GM19467 (cell line): ENCODE measurements at regions not wholly inside any gene's neighbourhood (a gene's known extent, or its start where the extent isn't known, plus 50 kb on each side); places are given as distances from the start of the nearest gene placed in this dataset.
"Not testable (repeated sequence)": the region's sequence is repeated elsewhere in the genome, so short reads cannot be mapped to it uniquely, and the experiment has no call there.

Experiments used
- ATAC-seq: cut with Tn5 transposase; IDR thresholded peaks from one replicate; pipeline ENCODE4 v1.9.1; 2021; ENCODE audit warnings: mild to moderate bottlenecking, moderate library complexity; ENCODE audit not compliant: unreplicated experiment

GRCh38 chr9:11686733-11687132 is 1006.5 kb upstream of the TYRP1 start:
- no peak for ATAC-seq

- no peak for ATAC-seq
Observed at GRCh38 chr9:11697126-11697525, 996.1 kb upstream of the TYRP1 start.

GRCh38 chr9:11701706-11702105 is 991.5 kb upstream of the TYRP1 start:
- ATAC-seq, result no peak

GRCh38 chr9:11702548-11702947 is 990.6 kb upstream of the TYRP1 start:
- ATAC-seq, result no peak

GRCh38 chr9:11704198-11704597 is 989.0 kb upstream of the TYRP1 start:
- not testable (repeated sequence) for ATAC-seq

- no peak for ATAC-seq
Observed at GRCh38 chr9:11708899-11709298, 984.3 kb upstream of the TYRP1 start.

GRCh38 chr9:11709567-11709966 is 983.6 kb upstream of the TYRP1 start:
- ATAC-seq, result no peak

GRCh38 chr9:11713077-11713476 is 980.1 kb upstream of the TYRP1 start:
- ATAC-seq, result no peak

- ATAC-seq, result no peak
Observed at GRCh38 chr9:11722957-11723356, 970.2 kb upstream of the TYRP1 start.

- no peak for ATAC-seq
Observed at GRCh38 chr9:11726659-11727058, 966.5 kb upstream of the TYRP1 start.

GRCh38 chr9:11735391-11735790 is 957.8 kb upstream of the TYRP1 start:
- no peak for ATAC-seq

- no peak for ATAC-seq
Observed at GRCh38 chr9:11742471-11742870, 950.7 kb upstream of the TYRP1 start.

- no peak for ATAC-seq
Observed at GRCh38 chr9:11743356-11743755, 949.8 kb upstream of the TYRP1 start.

- no peak for ATAC-seq
Observed at GRCh38 chr9:11749396-11749795, 943.8 kb upstream of the TYRP1 start.

- no peak for ATAC-seq
Observed at GRCh38 chr9:11755951-11756350, 937.2 kb upstream of the TYRP1 start.

GRCh38 chr9:11757408-11757807 is 935.8 kb upstream of the TYRP1 start:
- ATAC-seq, result no peak

- no peak for ATAC-seq
Observed at GRCh38 chr9:11758016-11758415, 935.2 kb upstream of the TYRP1 start.

- ATAC-seq, result no peak
Observed at GRCh38 chr9:11779971-11780370, 913.2 kb upstream of the TYRP1 start.

- ATAC-seq, result no peak
Observed at GRCh38 chr9:11792870-11793269, 900.3 kb upstream of the TYRP1 start.

- ATAC-seq, result no peak
Observed at GRCh38 chr9:11794984-11795383, 898.2 kb upstream of the TYRP1 start.

- no peak for ATAC-seq
Observed at GRCh38 chr9:11805969-11806368, 887.2 kb upstream of the TYRP1 start.

- ATAC-seq, result no peak
Observed at GRCh38 chr9:11821306-11821975, 871.7 kb upstream of the TYRP1 start.

GRCh38 chr9:11828201-11828600 is 865.0 kb upstream of the TYRP1 start:
- ATAC-seq, result no peak
